ENCODE measurements at regions not wholly inside any gene's neighbourhood (a gene's known extent, or its start where the extent isn't known, plus 50 kb on each side); places are given as distances from the start of the nearest gene placed in this dataset.

- no peaks in the 10 kb centered on the region for H3K9me3 Mint-ChIP-seq (ENCODE audit: unreplicated experiment)
- no peaks in the 10 kb centered on the region for H3K36me3 Mint-ChIP-seq (ENCODE audit: low read depth, unreplicated experiment)
- DNase-seq (ENCODE audit: low spot score): no peak
- H3K4me3 Mint-ChIP-seq (ENCODE audit: unreplicated experiment): no peak overlapping the region
- TF ChIP-seq, protein P1, sequence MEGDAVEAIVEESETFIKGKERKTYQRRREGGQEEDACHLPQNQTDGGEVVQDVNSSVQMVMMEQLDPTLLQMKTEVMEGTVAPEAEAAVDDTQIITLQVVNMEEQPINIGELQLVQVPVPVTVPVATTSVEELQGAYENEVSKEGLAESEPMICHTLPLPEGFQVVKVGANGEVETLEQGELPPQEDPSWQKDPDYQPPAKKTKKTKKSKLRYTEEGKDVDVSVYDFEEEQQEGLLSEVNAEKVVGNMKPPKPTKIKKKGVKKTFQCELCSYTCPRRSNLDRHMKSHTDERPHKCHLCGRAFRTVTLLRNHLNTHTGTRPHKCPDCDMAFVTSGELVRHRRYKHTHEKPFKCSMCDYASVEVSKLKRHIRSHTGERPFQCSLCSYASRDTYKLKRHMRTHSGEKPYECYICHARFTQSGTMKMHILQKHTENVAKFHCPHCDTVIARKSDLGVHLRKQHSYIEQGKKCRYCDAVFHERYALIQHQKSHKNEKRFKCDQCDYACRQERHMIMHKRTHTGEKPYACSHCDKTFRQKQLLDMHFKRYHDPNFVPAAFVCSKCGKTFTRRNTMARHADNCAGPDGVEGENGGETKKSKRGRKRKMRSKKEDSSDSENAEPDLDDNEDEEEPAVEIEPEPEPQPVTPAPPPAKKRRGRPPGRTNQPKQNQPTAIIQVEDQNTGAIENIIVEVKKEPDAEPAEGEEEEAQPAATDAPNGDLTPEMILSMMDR (IDR thresholded peaks at IDR 0.05; ENCODE audit: unreplicated experiment): no peak
- no peak overlapping the region for H3K27ac Mint-ChIP-seq (ENCODE audit: unreplicated experiment)
- peaks cover 7% of the 10 kb centered on the region for H3K4me1 Mint-ChIP-seq (ENCODE audit: unreplicated experiment)
- H3K27me3 Mint-ChIP-seq (ENCODE audit: unreplicated experiment): peaks cover 5% of the 10 kb centered on the region
Observed at GRCh38 chr6:30798494-30798893, 54.1 kb upstream of the IER3 start.

- no peaks in the 10 kb centered on the region for H3K36me3 Mint-ChIP-seq (ENCODE audit: low read depth, unreplicated experiment)
- H3K9me3 Mint-ChIP-seq (ENCODE audit: unreplicated experiment): no peaks in the 10 kb centered on the region
- DNase-seq (ENCODE audit: low spot score): no peak
- no peak overlapping the region for H3K27ac Mint-ChIP-seq (ENCODE audit: unreplicated experiment)
- no peak overlapping the region for H3K4me3 Mint-ChIP-seq (ENCODE audit: unreplicated experiment)
- TF ChIP-seq, protein P1 (IDR thresholded peaks at IDR 0.05; ENCODE audit: unreplicated experiment): no peak
- peaks cover 5% of the 10 kb centered on the region for H3K4me1 Mint-ChIP-seq (ENCODE audit: unreplicated experiment)
- H3K27me3 Mint-ChIP-seq (ENCODE audit: unreplicated experiment): peaks cover 2% of the 10 kb centered on the region
Observed at GRCh38 chr6:30795549-30796293, 51.4 kb upstream of the IER3 start.
